HFF-Myc (cell line): ENCODE measurements at regions not wholly inside any gene's neighbourhood (a gene's known extent, or its start where the extent isn't known, plus 50 kb on each side); places are given as distances from the start of the nearest gene placed in this dataset.

Source experiments
- DNase-seq: peaks from one replicate; pipeline ENCODE4 v3.0.0-alpha.2; 2011; ENCODE audit warnings: low read depth; ENCODE audit errors: extremely low read depth
- H3K4me3 ChIP-seq: replicated peaks from 2 replicates; pipeline ENCODE4 v1.5.1; 2011; ENCODE audit warnings: low read depth, mild to moderate bottlenecking, control low read depth, low read length
- TF ChIP-seq, protein P1 (sequence below): IDR thresholded peaks from 2 replicates; pipeline ENCODE4 v1.5.1; 2012; ENCODE audit warnings: mild to moderate bottlenecking, low read depth, low read length, control low read depth; ENCODE audit errors: missing control alignments

DNA sequence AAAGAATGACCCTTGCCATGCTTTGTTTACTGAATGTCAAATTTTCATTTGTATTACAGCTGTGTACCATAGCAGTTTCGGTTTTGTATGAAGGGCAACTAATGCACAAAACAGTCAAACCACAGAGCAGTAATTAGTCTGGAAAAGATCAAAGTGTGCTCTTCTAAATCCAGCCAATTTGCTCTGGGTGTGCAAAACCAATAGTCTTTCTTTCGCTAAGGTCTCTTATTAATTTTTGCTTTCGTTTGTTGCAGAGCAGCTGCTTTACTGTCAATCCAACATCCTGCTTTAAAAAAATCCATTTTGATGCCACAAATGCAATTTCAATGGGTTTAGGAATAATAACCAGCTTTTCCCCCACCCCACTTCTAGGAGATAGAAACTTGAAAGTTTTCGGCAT lies 114.2 kb downstream of the BRMS1L start:
- no peak overlapping the region for H3K4me3 ChIP-seq
- TF ChIP-seq, protein P1, sequence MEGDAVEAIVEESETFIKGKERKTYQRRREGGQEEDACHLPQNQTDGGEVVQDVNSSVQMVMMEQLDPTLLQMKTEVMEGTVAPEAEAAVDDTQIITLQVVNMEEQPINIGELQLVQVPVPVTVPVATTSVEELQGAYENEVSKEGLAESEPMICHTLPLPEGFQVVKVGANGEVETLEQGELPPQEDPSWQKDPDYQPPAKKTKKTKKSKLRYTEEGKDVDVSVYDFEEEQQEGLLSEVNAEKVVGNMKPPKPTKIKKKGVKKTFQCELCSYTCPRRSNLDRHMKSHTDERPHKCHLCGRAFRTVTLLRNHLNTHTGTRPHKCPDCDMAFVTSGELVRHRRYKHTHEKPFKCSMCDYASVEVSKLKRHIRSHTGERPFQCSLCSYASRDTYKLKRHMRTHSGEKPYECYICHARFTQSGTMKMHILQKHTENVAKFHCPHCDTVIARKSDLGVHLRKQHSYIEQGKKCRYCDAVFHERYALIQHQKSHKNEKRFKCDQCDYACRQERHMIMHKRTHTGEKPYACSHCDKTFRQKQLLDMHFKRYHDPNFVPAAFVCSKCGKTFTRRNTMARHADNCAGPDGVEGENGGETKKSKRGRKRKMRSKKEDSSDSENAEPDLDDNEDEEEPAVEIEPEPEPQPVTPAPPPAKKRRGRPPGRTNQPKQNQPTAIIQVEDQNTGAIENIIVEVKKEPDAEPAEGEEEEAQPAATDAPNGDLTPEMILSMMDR, result no peak
- no peak for DNase-seq

DNA sequence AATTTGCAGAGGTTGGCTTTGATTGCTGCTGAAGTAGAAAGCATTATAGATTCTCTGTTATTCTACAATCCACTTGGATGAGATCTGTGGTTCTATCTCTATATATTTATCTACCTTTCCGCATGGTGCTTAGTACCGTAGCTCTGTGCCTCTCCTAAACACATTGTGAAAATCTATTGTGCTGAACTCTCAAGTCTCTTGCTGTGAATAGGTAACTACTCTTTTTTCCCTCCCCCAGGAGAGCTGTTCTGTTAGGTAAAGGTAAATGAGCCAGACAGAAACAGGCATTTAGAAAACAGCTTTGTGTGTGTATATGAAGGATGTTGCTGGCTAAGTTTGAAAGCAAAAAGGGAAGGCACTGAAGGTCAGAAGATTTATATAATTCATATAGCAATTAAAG lies 112.6 kb downstream of the BRMS1L start:
- H3K4me3 ChIP-seq, result no peak overlapping the region
- TF ChIP-seq, protein P1, result no peak
- DNase-seq, result no peak

DNA sequence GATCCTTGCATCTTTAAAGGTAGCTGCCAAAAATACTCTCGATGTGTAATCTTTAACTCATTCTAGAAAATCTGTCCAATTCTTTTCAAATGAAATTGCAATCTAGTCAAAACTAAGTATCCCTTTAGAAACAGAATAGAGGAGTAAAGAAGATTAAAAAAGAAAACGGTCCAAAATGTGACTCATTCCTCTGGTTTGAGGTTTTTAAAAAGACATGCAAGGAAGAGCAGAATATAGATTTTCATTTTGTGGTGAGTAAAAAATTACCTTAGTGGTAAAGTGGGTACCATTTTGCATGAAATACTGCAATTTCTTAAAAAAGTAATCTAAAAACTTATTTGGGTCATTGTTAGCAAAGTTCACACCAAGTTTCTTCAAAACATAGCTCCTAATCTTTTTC lies 108.4 kb downstream of the BRMS1L start:
- TF ChIP-seq, protein P1, result no peak
- H3K4me3 ChIP-seq, result no peak overlapping the region
- no peak for DNase-seq

DNA sequence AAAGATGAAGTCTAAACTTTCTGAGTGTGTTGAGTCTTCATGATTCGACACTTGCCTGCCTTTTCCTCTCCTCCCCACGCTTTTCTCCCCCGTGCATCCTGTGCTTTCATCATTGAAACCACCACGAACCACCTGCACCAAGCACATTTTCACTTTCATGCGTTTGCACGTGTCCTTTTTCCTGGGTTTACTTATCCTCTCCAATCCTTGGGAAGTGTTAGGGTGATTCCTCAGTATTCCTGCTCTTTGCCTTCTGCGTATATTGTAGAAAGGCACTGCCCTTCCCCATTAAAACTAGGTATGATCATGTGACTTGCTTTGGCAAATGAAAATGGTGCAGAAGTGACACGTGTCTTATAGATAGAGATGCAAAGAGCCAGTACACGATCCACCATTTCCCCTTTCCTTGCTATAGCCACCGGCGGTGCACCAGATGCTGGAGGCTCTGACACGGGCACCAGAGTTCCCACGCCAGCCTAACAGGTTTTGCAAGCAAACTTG lies 106.6 kb downstream of the BRMS1L start:
- no peak for DNase-seq
- no peak overlapping the region for H3K4me3 ChIP-seq
- TF ChIP-seq, protein P1, result no peak

DNA sequence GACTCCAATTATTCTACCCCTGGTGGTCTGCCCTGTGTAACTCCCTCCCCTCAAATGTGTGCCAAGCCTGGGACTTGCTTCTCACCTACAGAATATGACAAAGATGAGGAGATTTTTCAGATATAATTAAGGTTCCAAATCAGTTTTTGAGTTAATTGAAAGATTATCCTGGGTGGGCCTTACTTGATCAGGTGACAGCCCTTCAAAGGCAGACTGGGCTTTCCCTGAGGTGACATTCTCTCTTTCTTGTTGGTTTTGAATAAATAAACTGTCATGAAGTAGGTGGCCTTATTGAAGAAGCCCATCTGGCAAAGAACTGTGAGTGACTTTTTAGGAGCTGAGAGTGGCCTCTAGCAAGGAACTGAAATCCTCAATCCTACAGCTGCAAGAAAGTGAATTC lies 106.0 kb downstream of the BRMS1L start:
- no peak for DNase-seq
- H3K4me3 ChIP-seq, result no peak overlapping the region
- TF ChIP-seq, protein P1, result no peak

DNA sequence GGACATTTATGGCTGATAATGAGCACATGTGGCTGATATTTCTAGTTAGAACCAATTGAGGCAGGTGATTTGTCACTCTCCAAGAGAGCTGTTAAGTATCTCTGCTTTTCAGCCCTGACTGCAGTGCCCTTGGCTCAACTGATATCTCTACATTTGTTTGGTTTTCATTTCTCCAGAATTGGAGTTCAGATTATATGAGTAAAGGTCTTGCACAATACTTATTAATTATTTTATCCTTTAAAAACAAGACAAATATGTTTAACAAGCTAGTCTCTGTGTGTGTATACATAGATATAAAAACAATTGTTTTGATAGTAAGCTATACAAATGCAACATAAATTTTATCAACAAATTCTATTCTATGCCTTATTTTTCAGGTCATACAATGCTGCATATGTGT lies 105.2 kb downstream of the BRMS1L start:
- DNase-seq, result no peak
- TF ChIP-seq, protein P1, result no peak
- H3K4me3 ChIP-seq, result no peak overlapping the region

DNA sequence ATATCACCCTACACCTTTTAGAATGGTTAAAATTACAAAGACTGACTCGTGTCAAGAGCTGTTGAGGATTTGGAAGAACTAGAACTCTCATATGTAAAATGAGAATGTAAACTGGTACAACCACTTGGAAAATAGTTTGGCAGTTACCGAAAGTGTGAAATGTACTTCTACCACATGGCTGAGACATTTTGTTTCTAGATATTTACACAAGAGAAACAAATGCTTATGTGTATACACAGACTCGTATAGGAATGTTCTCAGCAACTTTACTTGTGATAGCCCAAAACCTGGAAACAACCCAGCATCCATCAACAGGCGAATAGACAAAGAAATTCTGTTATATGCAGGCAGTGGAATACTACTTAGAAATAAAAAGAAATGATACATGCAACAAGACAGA lies 103.0 kb downstream of the BRMS1L start:
- no peak overlapping the region for H3K4me3 ChIP-seq
- no peak for DNase-seq
- TF ChIP-seq, protein P1, result no peak
